ENCODE measurements at regions not wholly inside any gene's neighbourhood (a gene's known extent, or its start where the extent isn't known, plus 50 kb on each side); places are given as distances from the start of the nearest gene placed in this dataset.

GRCh38 chrX:45846328-45846727 is 645.7 kb upstream of the DIPK2B start:
- in situ Hi-C loops (cut with HindIII; ENCODE audit: low pct_unique_long_range_greater_than_20kb, low sequenced_read_pairs) = no loop called here
- DNase-seq (ENCODE audit: low read depth in 1 of 2, low spot score in 1 of 2) = no peak
- TF ChIP-seq JUND (IDR thresholded peaks at IDR 0.05; ENCODE audit: low read depth) = no peak

DNA sequence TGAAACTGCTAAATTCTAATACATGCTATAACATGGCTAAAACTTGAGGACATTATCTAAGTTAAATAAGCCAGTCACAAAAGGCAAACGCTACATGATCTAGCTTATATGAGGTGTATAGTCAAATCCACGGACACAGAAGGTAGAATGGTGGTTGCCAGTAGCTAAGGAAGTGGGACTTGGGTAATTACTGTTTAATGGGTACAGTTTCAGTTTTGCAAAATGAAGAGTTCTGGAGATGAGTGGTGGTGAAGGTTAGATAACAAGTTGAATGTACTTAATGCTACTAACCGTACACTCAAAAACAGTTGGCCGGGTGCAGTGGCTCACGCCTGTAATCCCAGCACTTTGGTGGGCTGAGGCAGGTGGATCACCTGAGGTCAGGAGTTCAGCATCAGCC is 644.5 kb upstream of the DIPK2B start:
- TF ChIP-seq JUND (IDR thresholded peaks at IDR 0.05; ENCODE audit: low read depth) = no peak
- no peak for DNase-seq (ENCODE audit: low read depth in 1 of 2, low spot score in 1 of 2)
- in situ Hi-C loops (cut with HindIII; ENCODE audit: low pct_unique_long_range_greater_than_20kb, low sequenced_read_pairs) = no loop called here

- peak in 1 of 2 experiments; percentile 53 for DNase-seq (ENCODE audit: low read depth in 1 of 2, low spot score in 1 of 2)
- TF ChIP-seq JUND (IDR thresholded peaks at IDR 0.05; ENCODE audit: low read depth) = no peak
- in situ Hi-C loops (cut with HindIII; ENCODE audit: low pct_unique_long_range_greater_than_20kb, low sequenced_read_pairs) = no loop called here
Observed at GRCh38 chrX:45843518-45843917, 642.8 kb upstream of the DIPK2B start.

DNA sequence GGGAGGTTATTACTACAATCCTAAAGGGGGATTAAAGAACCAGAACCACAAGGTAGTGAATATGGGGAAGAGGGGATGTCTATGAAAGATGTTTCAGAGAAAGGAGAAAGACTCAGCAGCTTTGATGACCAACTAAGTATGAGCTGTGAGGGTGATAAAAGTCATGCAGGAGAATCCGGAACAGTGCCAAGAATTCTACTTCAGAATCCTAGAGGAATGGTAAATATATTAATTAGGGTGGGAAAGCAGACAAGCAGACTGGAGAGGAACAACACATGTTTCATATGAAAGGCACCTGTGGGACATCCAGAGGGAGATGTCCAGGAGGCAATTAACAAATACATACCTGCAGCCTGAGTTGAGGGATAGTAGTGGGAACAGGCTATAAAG is 642.2 kb upstream of the DIPK2B start:
- in situ Hi-C loops (cut with HindIII; ENCODE audit: low pct_unique_long_range_greater_than_20kb, low sequenced_read_pairs) = no loop called here
- TF ChIP-seq JUND (IDR thresholded peaks at IDR 0.05; ENCODE audit: low read depth) = no peak
- DNase-seq (ENCODE audit: low read depth in 1 of 2, low spot score in 1 of 2) = no peak

GRCh38 chrX:45842207-45842925 is 641.7 kb upstream of the DIPK2B start:
- in situ Hi-C loops (cut with HindIII; ENCODE audit: low pct_unique_long_range_greater_than_20kb, low sequenced_read_pairs) = no loop called here
- DNase-seq (ENCODE audit: low read depth in 1 of 2, low spot score in 1 of 2) = no peak
- TF ChIP-seq JUND (IDR thresholded peaks at IDR 0.05; ENCODE audit: low read depth) = no peak

GRCh38 chrX:45840411-45840950 is 639.8 kb upstream of the DIPK2B start:
- no peak for TF ChIP-seq JUND (IDR thresholded peaks at IDR 0.05; ENCODE audit: low read depth)
- in situ Hi-C loops (cut with HindIII; ENCODE audit: low pct_unique_long_range_greater_than_20kb, low sequenced_read_pairs) = no loop called here
- DNase-seq (ENCODE audit: low read depth in 1 of 2, low spot score in 1 of 2) = no peak

DNA sequence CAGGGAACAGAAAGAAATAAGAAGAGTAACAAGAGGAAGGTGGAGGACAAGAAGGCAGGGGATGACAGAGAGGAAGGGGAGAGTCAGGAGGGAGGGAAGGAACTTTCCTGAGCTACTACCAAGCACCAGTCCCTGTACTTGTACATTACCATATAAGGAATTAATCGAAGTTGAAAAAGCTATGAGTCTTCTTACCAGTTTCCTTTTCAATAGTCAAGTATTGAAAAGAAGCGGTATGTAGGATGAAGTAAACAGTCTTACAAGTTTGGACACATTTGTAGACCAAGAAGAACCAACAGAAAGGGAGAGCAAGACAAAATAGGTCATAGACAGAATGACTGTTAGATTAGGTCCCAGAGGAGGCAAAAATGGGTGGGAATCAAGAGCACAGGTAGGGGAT is 629.7 kb upstream of the DIPK2B start:
- in situ Hi-C loops (cut with HindIII; ENCODE audit: low pct_unique_long_range_greater_than_20kb, low sequenced_read_pairs) = no loop called here
- no peak for DNase-seq (ENCODE audit: low read depth in 1 of 2, low spot score in 1 of 2)
- TF ChIP-seq JUND (IDR thresholded peaks at IDR 0.05; ENCODE audit: low read depth) = no peak

DNA sequence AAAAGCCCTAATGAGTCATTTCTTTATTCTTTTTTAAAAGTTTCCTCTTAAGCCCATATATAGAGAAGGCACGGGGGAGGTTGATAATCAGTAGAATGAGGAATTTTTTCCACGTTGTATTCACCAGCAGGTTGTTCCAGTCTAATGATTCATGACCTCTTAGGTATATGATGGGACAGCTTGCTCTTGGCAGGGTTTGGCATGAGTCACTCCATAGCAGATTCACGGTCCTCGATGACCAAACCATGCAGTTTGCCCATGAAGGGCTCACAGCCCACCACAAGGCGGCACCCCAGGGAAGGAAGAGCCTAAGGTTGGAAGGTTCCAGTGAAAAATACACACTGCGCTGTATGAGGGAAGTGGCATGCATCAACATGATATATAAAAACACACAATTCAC is 623.8 kb upstream of the DIPK2B start:
- DNase-seq (ENCODE audit: low read depth in 1 of 2, low spot score in 1 of 2) = peak in 1 of 2 experiments; percentile 71

DNA sequence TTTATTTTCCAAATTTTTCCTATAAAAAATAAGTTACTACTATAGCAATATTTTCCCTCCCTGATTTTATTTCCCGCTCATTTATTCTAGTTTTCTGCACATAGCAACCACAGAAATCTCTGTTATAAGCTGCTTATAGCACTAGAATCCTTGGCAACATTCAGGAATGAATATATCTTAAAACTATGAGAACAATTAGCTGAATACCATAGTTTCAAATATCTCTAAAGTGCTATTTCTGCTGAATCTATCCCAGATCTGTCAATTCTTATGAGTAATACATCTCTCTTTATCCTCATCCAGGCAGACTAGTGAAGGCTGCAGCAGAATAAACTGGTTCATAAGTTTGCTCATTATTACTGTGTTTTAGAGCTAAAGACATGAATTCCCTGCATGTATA is 622.9 kb upstream of the DIPK2B start:
- DNase-seq (ENCODE audit: low read depth in 1 of 2, low spot score in 1 of 2) = no peak
- in situ Hi-C loops (cut with HindIII; ENCODE audit: low pct_unique_long_range_greater_than_20kb, low sequenced_read_pairs) = no loop called here
- no peak for TF ChIP-seq JUND (IDR thresholded peaks at IDR 0.05; ENCODE audit: low read depth)

More for the DNA sequence above, 623.8 kb upstream of the DIPK2B start:
- in situ Hi-C loops (cut with HindIII; ENCODE audit: low pct_unique_long_range_greater_than_20kb, low sequenced_read_pairs) = no loop called here
- no peak for TF ChIP-seq JUND (IDR thresholded peaks at IDR 0.05; ENCODE audit: low read depth)

DNA sequence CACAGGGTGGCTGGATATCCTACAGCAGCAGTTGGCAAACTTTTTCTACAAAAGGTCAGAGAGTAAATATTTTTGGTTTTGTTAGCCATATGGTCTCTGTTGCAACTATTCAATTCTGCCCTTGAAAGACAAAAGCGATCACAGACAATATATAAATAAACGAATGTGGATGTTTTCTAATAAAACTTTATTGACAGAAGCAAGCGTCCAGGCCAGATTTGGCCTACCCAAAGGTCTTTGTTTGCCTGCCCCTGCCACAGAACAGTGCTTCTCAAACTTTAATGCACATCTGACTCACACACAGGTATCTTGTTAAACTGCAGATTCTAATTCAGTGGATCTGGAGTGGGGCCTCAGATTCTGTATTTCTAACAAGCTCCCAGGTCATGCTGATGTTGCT is 621.4 kb upstream of the DIPK2B start:
- no peak for DNase-seq (ENCODE audit: low read depth in 1 of 2, low spot score in 1 of 2)
- no peak for TF ChIP-seq JUND (IDR thresholded peaks at IDR 0.05; ENCODE audit: low read depth)
- in situ Hi-C loops (cut with HindIII; ENCODE audit: low pct_unique_long_range_greater_than_20kb, low sequenced_read_pairs) = no loop called here

DNA sequence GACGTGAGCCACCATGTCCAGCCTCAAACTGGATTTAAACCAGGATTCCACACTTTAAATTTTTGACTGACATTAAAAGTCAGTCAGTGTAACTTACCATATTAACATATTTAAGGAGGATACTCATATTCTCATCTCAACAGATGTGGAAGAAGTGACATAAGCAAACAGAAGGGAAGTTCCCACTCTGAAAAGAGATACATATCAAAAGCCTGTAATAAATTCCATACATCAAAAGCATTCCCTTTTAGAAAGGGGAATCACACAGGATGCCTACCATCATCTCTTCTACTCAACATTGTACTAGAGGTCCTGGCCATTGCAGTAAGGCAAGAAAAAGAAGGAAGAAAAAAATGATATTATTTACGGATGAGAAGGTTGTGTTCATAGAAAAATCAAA is 618.2 kb upstream of the DIPK2B start:
- no peak for TF ChIP-seq JUND (IDR thresholded peaks at IDR 0.05; ENCODE audit: low read depth)
- in situ Hi-C loops (cut with HindIII; ENCODE audit: low pct_unique_long_range_greater_than_20kb, low sequenced_read_pairs) = no loop called here
- DNase-seq (ENCODE audit: low read depth in 1 of 2, low spot score in 1 of 2) = no peak

- TF ChIP-seq JUND (IDR thresholded peaks at IDR 0.05; ENCODE audit: low read depth) = no peak
- in situ Hi-C loops (cut with HindIII; ENCODE audit: low pct_unique_long_range_greater_than_20kb, low sequenced_read_pairs) = no loop called here
- no peak for DNase-seq (ENCODE audit: low read depth in 1 of 2, low spot score in 1 of 2)
Observed at GRCh38 chrX:45815441-45815840, 614.8 kb upstream of the DIPK2B start.

GRCh38 chrX:45811326-45811725 is 610.6 kb upstream of the DIPK2B start:
- no peak for TF ChIP-seq JUND (IDR thresholded peaks at IDR 0.05; ENCODE audit: low read depth)
- no peak for DNase-seq (ENCODE audit: low read depth in 1 of 2, low spot score in 1 of 2)
- in situ Hi-C loops (cut with HindIII; ENCODE audit: low pct_unique_long_range_greater_than_20kb, low sequenced_read_pairs) = no loop called here
